Embryonic facial prominence (tissue), 1 donor: ENCODE measurements at regions not wholly inside any gene's neighbourhood (a gene's known extent, or its start where the extent isn't known, plus 50 kb on each side); places are given as distances from the start of the nearest gene placed in this dataset.

Experiments
- DNase-seq: peaks from one replicate; pipeline ENCODE4 v3.0.0-alpha.2; 2016; ENCODE audit errors: extremely low spot score

GRCh38 chr16:49910541-49911071 lies 54.7 kb upstream of the ZNF423 start:
- DNase-seq: no peak

GRCh38 chr16:49911430-49911829 lies 55.5 kb upstream of the ZNF423 start:
- DNase-seq: no peak

GRCh38 chr16:49912721-49913120 lies 56.8 kb upstream of the ZNF423 start:
- no peak for DNase-seq

GRCh38 chr16:49913720-49914119 lies 57.8 kb upstream of the ZNF423 start:
- no peak for DNase-seq

GRCh38 chr16:49914657-49915056 lies 58.7 kb upstream of the ZNF423 start:
- DNase-seq: no peak

- no peak for DNase-seq
These were observed 62.3 kb upstream of the ZNF423 start for GRCh38 chr16:49918257-49918656.

GRCh38 chr16:49919327-49919726 lies 63.4 kb upstream of the ZNF423 start:
- DNase-seq: no peak

GRCh38 chr16:49920397-49920796 lies 64.5 kb upstream of the ZNF423 start:
- no peak for DNase-seq

- DNase-seq: no peak
These were observed 65.2 kb upstream of the ZNF423 start for GRCh38 chr16:49921106-49921505.

GRCh38 chr16:49921791-49922456 lies 66.0 kb upstream of the ZNF423 start:
- DNase-seq: peak; percentile 49

GRCh38 chr16:49923411-49923810 lies 67.5 kb upstream of the ZNF423 start:
- DNase-seq: no peak

GRCh38 chr16:49924078-49924477 lies 68.2 kb upstream of the ZNF423 start:
- no peak for DNase-seq

- no peak for DNase-seq
These were observed 71.0 kb upstream of the ZNF423 start for GRCh38 chr16:49926941-49927340.

- DNase-seq: no peak
These were observed 72.5 kb upstream of the ZNF423 start for GRCh38 chr16:49928176-49929041.

GRCh38 chr16:49929626-49930025 lies 73.7 kb upstream of the ZNF423 start:
- no peak for DNase-seq

GRCh38 chr16:49930841-49931240 lies 74.9 kb upstream of the ZNF423 start:
- no peak for DNase-seq

GRCh38 chr16:49931266-49931665 lies 75.4 kb upstream of the ZNF423 start:
- DNase-seq: no peak

GRCh38 chr16:49931916-49932315 lies 76.0 kb upstream of the ZNF423 start:
- DNase-seq: no peak

GRCh38 chr16:49932434-49932833 lies 76.5 kb upstream of the ZNF423 start:
- DNase-seq: no peak

- no peak for DNase-seq
These were observed 77.0 kb upstream of the ZNF423 start for GRCh38 chr16:49932946-49933345.

GRCh38 chr16:49936791-49937190 lies 80.9 kb upstream of the ZNF423 start:
- DNase-seq: no peak

- no peak for DNase-seq
These were observed 82.0 kb upstream of the ZNF423 start for GRCh38 chr16:49937886-49938285.

- DNase-seq: no peak
These were observed 83.6 kb upstream of the ZNF423 start for GRCh38 chr16:49939495-49939894.
